HEK293 (cell line): ENCODE measurements at regions not wholly inside any gene's neighbourhood (a gene's known extent, or its start where the extent isn't known, plus 50 kb on each side); places are given as distances from the start of the nearest gene placed in this dataset.

Source experiments
- BCL11A ChIP-seq: fragments of 450-650 bp; formaldehyde crosslinking; IDR thresholded peaks from 2 replicates; pipeline ENCODE4 v1.5.1; 2016; ENCODE audit warnings: low read depth, missing biosample characterization, missing genetic modification characterization
- REPIN1 ChIP-seq: fragments of 450-650 bp; formaldehyde crosslinking; IDR thresholded peaks from 2 replicates; pipeline ENCODE4 v1.5.1; 2017; ENCODE audit warnings: missing biosample characterization, missing genetic modification characterization, low read depth
- SETDB1 ChIP-seq: IDR thresholded peaks from one replicate; pipeline ENCODE4 v1.6.1; 2017; ENCODE audit warnings: mild to moderate bottlenecking, low read length, moderate library complexity, mixed read lengths; ENCODE audit not compliant: insufficient read length
- SP2 ChIP-seq: fragments of 450-650 bp; formaldehyde crosslinking; IDR thresholded peaks from 2 replicates; pipeline ENCODE4 v1.5.1; 2016; ENCODE audit warnings: missing biosample characterization, missing genetic modification characterization
- ZFP37 ChIP-seq: fragments of 450-650 bp; formaldehyde crosslinking; IDR thresholded peaks from 2 replicates; pipeline ENCODE4 v1.5.1; 2016; ENCODE audit warnings: missing biosample characterization, missing genetic modification characterization
- ZNF23 ChIP-seq: fragments of 450-650 bp; formaldehyde crosslinking; IDR thresholded peaks from 2 replicates; pipeline ENCODE4 v1.5.1; 2016; ENCODE audit warnings: missing biosample characterization, missing genetic modification characterization, borderline replicate concordance
- ZNF37A ChIP-seq: fragments of 450-650 bp; IDR thresholded peaks from 2 replicates; pipeline ENCODE4 v1.5.1; 2018; ENCODE audit warnings: missing biosample characterization, missing genetic modification characterization
- ZNF423 ChIP-seq: fragments of 450-650 bp; formaldehyde crosslinking; IDR thresholded peaks from 2 replicates; pipeline ENCODE4 v1.5.1; 2016; ENCODE audit warnings: missing biosample characterization, missing genetic modification characterization
- ZNF510 ChIP-seq: fragments of 450-650 bp; formaldehyde crosslinking; IDR thresholded peaks from 2 replicates; pipeline ENCODE4 v1.5.1; 2018; ENCODE audit warnings: mild to moderate bottlenecking, missing genetic modification characterization, missing biosample characterization; ENCODE audit not compliant: insufficient replicate concordance
- TF ChIP-seq, protein P1 (sequence below): fragments of 450-650 bp; formaldehyde crosslinking; IDR thresholded peaks from 2 replicates; pipeline ENCODE4 v1.5.1; 2016; ENCODE audit warnings: missing biosample characterization, missing genetic modification characterization
- TF ChIP-seq, protein P2 (sequence below): fragments of 450-650 bp; IDR thresholded peaks from 2 replicates; pipeline ENCODE4 v1.5.1; 2018; ENCODE audit warnings: missing biosample characterization, mild to moderate bottlenecking, missing genetic modification characterization

DNA sequence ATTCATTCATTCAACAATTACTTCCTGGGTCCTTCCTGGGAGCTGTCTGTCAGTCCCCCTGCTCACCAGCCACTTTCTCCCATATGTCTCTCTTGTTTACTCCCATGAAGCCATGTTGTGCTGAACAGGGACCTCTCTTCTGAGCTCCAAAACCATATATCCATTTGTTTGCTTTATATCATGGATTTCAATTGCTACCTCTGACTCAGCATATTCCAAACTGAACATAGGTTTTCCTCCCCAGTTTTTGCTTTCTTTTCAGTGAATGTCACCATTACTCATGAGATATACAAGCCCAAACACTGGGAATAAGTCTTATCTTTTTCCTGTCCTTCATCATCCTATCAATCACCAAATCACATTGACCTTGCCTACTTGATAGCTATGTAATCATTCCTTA is 152.5 kb upstream of the P2RY1 start:
- TF ChIP-seq REPIN1: no peak
- TF ChIP-seq ZNF423 (tag by site-specific recombination): no peak
- TF ChIP-seq ZFP37 (tag by site-specific recombination): no peak
- no peak for TF ChIP-seq SP2
- TF ChIP-seq, protein P1, sequence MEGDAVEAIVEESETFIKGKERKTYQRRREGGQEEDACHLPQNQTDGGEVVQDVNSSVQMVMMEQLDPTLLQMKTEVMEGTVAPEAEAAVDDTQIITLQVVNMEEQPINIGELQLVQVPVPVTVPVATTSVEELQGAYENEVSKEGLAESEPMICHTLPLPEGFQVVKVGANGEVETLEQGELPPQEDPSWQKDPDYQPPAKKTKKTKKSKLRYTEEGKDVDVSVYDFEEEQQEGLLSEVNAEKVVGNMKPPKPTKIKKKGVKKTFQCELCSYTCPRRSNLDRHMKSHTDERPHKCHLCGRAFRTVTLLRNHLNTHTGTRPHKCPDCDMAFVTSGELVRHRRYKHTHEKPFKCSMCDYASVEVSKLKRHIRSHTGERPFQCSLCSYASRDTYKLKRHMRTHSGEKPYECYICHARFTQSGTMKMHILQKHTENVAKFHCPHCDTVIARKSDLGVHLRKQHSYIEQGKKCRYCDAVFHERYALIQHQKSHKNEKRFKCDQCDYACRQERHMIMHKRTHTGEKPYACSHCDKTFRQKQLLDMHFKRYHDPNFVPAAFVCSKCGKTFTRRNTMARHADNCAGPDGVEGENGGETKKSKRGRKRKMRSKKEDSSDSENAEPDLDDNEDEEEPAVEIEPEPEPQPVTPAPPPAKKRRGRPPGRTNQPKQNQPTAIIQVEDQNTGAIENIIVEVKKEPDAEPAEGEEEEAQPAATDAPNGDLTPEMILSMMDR (tag by site-specific recombination): no peak
- TF ChIP-seq ZNF23: no peak
- no peak for TF ChIP-seq ZNF37A (tag by site-specific recombination)
- TF ChIP-seq SETDB1: no peak
- TF ChIP-seq ZNF510 (tag by site-specific recombination): no peak
- no peak for TF ChIP-seq BCL11A
- TF ChIP-seq, protein P2, sequence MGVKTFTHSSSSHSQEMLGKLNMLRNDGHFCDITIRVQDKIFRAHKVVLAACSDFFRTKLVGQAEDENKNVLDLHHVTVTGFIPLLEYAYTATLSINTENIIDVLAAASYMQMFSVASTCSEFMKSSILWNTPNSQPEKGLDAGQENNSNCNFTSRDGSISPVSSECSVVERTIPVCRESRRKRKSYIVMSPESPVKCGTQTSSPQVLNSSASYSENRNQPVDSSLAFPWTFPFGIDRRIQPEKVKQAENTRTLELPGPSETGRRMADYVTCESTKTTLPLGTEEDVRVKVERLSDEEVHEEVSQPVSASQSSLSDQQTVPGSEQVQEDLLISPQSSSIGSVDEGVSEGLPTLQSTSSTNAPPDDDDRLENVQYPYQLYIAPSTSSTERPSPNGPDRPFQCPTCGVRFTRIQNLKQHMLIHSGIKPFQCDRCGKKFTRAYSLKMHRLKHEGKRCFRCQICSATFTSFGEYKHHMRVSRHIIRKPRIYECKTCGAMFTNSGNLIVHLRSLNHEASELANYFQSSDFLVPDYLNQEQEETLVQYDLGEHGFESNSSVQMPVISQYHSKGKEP: no peak
